ENCODE measurements at regions not wholly inside any gene's neighbourhood (a gene's known extent, or its start where the extent isn't known, plus 50 kb on each side); places are given as distances from the start of the nearest gene placed in this dataset.

DNA sequence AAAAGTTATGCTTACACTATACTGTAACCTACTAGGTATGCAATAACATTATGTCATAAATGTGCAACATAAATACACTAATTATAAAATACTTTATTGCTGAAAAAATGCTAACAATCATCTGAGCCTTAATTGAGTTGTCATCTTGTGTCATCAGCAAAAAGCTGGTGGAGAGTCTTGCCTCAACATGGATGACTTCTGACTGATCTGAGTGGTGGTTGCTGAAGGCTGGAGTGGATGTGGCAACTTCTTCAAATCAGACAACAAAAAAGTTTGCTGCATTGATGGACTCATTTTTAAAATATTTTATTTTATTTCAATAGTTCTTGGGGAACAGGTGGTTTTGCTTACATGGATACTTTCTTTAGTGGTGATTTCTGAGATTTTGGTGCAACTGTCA is 93.9 kb upstream of the AMN1 start:
- TF ChIP-seq POLR2A (IDR thresholded peaks at IDR 0.05; ENCODE audit: control extremely low read depth in 1 of 2, low read depth in 2 of 2, low read length in 2 of 2) (no peak), CHD2 (IDR thresholded peaks at IDR 0.05; ENCODE audit: low read length) (no peak)
- TF ChIP-seq, protein P1, sequence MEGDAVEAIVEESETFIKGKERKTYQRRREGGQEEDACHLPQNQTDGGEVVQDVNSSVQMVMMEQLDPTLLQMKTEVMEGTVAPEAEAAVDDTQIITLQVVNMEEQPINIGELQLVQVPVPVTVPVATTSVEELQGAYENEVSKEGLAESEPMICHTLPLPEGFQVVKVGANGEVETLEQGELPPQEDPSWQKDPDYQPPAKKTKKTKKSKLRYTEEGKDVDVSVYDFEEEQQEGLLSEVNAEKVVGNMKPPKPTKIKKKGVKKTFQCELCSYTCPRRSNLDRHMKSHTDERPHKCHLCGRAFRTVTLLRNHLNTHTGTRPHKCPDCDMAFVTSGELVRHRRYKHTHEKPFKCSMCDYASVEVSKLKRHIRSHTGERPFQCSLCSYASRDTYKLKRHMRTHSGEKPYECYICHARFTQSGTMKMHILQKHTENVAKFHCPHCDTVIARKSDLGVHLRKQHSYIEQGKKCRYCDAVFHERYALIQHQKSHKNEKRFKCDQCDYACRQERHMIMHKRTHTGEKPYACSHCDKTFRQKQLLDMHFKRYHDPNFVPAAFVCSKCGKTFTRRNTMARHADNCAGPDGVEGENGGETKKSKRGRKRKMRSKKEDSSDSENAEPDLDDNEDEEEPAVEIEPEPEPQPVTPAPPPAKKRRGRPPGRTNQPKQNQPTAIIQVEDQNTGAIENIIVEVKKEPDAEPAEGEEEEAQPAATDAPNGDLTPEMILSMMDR (IDR thresholded peaks at IDR 0.05; ENCODE audit: control extremely low read depth in 1 of 3, insufficient read depth in 1 of 3, low read depth in 1 of 3, low read length in 3 of 3), result no peak

All from H1 (cell line).